Epithelial cell of proximal tubule (primary cell): ENCODE measurements at regions not wholly inside any gene's neighbourhood (a gene's known extent, or its start where the extent isn't known, plus 50 kb on each side); places are given as distances from the start of the nearest gene placed in this dataset.

Experiments used
- DNase-seq: peaks from one replicate; pipeline ENCODE4 v3.0.0-alpha.2; 2011; ENCODE audit warnings: low read depth
- H3K4me3 ChIP-seq: 2 replicates; pipeline ENCODE4 v1.5.1; 2011; ENCODE audit warnings: low read depth, mild to moderate bottlenecking, low read length
- TF ChIP-seq, protein P1 (sequence below): conservative IDR thresholded peaks from 2 replicates; pipeline ENCODE4 v1.5.1; 2012; ENCODE audit warnings: low read depth, mild to moderate bottlenecking, low read length

DNA sequence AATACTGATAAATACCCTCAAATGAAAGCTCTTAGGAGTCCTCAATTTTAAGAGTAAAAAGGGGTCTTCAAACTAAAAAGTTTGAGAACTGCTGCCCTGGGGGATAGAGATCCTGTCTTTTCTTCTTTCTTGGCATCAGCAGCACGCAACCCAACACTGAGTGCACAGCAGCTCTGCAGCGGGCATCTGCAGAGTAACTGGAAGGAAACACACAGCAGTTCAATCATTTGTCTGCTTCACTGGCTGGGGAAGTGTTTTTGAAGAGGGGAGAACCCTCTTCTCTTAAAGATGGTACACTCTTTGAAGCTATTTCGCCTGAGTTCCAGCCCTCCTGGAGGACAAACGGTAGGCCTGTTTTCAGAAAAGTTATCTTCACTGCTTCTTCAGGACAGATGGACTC, 193.6 kb downstream of the FGFR2 start:
- TF ChIP-seq, protein P1, sequence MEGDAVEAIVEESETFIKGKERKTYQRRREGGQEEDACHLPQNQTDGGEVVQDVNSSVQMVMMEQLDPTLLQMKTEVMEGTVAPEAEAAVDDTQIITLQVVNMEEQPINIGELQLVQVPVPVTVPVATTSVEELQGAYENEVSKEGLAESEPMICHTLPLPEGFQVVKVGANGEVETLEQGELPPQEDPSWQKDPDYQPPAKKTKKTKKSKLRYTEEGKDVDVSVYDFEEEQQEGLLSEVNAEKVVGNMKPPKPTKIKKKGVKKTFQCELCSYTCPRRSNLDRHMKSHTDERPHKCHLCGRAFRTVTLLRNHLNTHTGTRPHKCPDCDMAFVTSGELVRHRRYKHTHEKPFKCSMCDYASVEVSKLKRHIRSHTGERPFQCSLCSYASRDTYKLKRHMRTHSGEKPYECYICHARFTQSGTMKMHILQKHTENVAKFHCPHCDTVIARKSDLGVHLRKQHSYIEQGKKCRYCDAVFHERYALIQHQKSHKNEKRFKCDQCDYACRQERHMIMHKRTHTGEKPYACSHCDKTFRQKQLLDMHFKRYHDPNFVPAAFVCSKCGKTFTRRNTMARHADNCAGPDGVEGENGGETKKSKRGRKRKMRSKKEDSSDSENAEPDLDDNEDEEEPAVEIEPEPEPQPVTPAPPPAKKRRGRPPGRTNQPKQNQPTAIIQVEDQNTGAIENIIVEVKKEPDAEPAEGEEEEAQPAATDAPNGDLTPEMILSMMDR: no peak
- no peak overlapping the region for H3K4me3 ChIP-seq
- no peak for DNase-seq

DNA sequence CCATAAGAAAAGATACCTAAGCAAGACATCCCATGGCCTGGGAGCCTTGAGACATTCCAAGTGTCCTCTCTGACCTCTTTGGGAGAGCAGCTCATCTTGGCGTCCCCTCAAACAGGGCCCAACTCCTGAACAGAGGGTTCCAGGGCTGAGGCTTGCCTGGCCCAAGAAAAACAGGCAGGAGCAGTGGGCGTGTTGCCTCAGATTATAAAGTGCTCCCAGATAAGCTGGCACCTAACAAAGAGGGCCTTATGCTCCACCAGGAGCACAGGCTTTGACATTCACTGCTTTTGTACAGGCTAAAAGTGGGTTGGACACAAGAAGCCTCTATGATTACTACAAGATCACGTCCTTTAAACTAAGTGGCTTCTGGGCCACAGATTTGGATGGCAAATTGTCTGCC, 193.1 kb downstream of the FGFR2 start:
- H3K4me3 ChIP-seq: no peak overlapping the region
- TF ChIP-seq, protein P1: no peak
- DNase-seq: no peak

DNA sequence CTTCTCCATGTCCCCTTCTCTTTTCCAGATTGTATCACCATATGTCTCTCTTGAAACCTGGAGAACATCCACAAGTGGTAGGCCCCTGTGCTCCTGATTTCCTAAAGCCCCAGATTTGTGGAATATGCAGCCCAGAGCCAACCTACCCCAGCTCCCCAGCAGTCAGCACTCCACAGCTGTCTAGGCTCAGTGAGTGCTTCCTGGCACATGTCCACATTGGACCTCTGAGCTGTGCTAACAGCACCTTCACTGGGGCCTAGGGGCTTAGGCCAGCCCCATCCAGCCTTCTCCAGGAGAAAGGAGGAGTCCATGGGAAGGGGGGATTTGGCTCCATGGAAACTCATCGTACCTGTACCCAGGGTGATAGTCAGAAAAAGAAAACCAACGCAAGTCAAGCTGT, 192.7 kb downstream of the FGFR2 start:
- TF ChIP-seq, protein P1: no peak
- DNase-seq: no peak
- no peak overlapping the region for H3K4me3 ChIP-seq

DNA sequence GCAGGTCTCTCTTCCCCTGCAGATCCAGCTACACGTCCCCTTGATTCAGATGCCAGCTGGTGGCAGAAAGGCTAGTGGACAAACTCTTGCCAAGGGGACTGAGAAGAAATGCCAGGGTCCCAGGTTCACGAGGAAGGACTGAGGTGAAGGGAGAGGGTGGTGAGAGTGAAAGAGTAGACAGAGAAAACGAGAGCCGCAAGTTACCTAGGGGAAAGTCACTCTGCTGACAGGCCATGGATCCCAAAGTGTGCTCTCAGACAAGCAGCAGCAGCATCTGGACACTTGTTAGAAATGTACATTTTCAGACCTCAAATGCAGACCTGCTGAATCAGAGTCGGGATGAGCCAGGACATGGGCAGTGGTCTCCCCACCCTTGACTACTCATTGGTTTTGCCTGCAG, 192.3 kb downstream of the FGFR2 start:
- no peak overlapping the region for H3K4me3 ChIP-seq
- TF ChIP-seq, protein P1: no peak
- DNase-seq: no peak

DNA sequence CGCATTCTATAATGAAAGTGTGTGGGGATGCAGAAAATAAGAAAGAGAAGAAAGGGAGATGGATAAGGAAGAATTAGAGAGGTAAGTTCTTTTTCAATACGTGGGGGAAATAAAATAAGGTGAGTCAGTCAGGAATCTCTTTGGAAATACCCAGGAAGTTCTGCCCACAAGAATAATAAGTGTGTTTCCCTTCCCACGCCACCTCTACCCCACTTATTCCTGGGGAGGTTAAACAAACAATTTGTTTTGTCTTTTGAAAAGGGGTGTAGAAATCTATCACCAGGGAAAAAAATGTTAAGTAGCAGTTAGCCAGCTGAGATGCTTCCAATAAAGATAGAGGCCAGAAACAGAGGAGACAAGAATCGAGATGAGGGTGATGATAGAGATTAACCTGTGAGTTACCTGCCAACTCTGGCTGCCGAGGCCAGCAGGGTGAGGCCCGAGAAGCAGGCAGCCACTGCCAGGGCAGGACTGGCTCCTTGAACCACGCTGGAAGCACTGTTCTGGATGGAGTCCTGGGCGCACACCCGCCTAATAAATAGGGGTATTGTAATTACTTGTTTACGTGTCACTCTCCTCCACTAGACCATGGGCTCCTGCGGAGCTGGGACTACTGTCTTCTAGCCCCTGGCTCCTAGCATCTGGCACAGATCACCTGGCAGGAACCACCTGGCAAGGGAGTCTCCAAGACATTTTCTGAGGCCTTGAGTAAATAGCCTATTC, 191.3 kb downstream of the FGFR2 start:
- no peak overlapping the region for H3K4me3 ChIP-seq
- peak; percentile 78 for DNase-seq
- TF ChIP-seq, protein P1: no peak

DNA sequence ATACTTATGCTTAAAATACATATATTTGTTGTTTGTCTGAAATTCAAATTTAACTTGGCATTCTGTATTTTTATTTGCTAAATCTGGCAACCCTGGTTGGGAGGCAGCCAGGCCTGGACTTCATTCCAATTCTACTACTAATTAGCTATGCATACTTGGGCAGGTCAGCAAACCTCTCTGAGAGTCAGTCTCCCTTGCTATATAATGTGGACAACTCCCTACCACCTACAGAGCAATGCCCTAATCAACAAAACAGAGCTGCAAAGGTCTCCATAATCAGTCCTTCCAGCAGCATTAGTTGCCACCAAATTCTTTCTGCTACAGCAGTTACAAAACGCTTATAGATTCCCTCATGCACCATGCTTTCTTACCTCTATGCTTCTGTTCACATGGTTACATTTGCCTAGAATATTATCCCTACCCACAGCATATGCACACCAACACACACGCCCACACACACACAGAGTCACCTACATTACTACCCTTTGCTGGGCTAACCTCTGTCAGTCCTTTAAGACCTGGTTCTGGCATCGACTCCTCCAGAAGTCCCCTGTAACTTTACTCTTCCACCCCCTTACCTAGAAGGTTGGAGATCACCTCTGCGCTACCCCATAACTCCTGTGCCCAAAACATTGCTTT, 188.7 kb downstream of the FGFR2 start:
- TF ChIP-seq, protein P1: no peak
- H3K4me3 ChIP-seq: no peak overlapping the region
- peak; percentile 75 for DNase-seq

DNA sequence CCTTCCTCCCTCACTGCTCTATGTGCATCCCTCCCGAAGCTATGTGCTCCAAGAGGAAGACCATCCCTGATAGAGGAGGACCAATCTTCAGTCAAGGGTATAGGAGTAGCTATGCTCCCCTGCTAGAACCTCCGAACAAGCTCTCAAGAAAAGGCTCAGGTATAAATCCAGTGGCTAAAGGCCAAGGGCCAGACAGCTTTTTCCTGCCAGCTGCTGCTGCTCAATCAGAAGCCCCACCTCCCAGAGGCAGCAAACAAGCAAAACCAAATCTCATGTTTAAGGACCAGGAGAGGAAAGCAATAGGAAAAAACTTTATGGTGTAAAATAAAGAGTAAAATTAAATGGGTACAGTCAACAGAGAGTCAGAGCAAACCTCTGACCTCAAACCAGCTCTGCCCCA, 187.2 kb downstream of the FGFR2 start:
- DNase-seq: no peak
- no peak overlapping the region for H3K4me3 ChIP-seq
- TF ChIP-seq, protein P1: no peak
